SK-N-SH (cell line): ENCODE measurements at regions not wholly inside any gene's neighbourhood (a gene's known extent, or its start where the extent isn't known, plus 50 kb on each side); places are given as distances from the start of the nearest gene placed in this dataset.

ENCODE experiments used
- CTCF ChIA-PET: fragments of 300-600, 350-600 bp; formaldehyde crosslinking; extraction: SDS; loops from one replicate; lab custom pipeline; 2021; lab: Yijun Ruan, JAX
- POLR2A ChIA-PET: fragments of 350-600 bp; sonication (Branson Sonifier 250); formaldehyde crosslinking; extraction: SDS; loops from one replicate; lab custom pipeline; 2020; ENCODE audit warnings: antibody characterized with exemption, inconsistent platforms; lab: Yijun Ruan, JAX
- DNase-seq: peaks from one replicate; pipeline ENCODE4 v3.0.0; 2012
- H2AFZ ChIP-seq: fragments of 200-600 bp; sonication (generic); 2 replicates; pipeline ENCODE4 v1.8.1; 2016; ENCODE audit warnings: antibody characterized with exemption, mild to moderate bottlenecking, low read depth
- H3F3A ChIP-seq: fragments of 200-600 bp; sonication (generic); replicated peaks from 2 replicates; pipeline ENCODE3; 2016; ENCODE audit warnings: antibody characterized with exemption, mild to moderate bottlenecking; ENCODE audit not compliant: insufficient read depth
- H3K27ac ChIP-seq, 2 experiments: fragments of 200-500 bp in 1 of 2; fragments of 200-600 bp in 1 of 2; sonication (Bioruptor generic) in 1 of 2; sonication (generic), shearing (Covaris generic) in 1 of 2; 2 replicates each; pipeline versions ENCODE4 v1.5.1 to v1.6.1; 2014 to 2016; ENCODE audit warnings: low read depth in 2 of 2, inconsistent platforms in 1 of 2, low read length in 1 of 2, mild to moderate bottlenecking in 1 of 2, mixed read lengths in 1 of 2
- H3K27me3 ChIP-seq: fragments of 200-600 bp; sonication (generic), shearing (Covaris generic); 2 replicates; pipeline ENCODE4 v1.6.1; 2016; ENCODE audit warnings: mixed run types; ENCODE audit not compliant: insufficient read depth
- H3K36me3 ChIP-seq, 2 experiments: fragments of 200-500 bp in 1 of 2; fragments of 200-600 bp in 1 of 2; sonication (Bioruptor generic) in 1 of 2; sonication (generic) in 1 of 2; replicated peaks in 1 of 2; 2 replicates each; pipeline versions ENCODE3 to v1.5.1; 2014 to 2016; ENCODE audit warnings: low read length in 1 of 2, mild to moderate bottlenecking in 1 of 2; ENCODE audit not compliant: insufficient read depth in 2 of 2, control insufficient read depth in 1 of 2
- H3K4me1 ChIP-seq, 2 experiments: fragments of 200-500 bp in 1 of 2; fragments of 200-600 bp in 1 of 2; sonication (Bioruptor generic) in 1 of 2; sonication (generic), shearing (Covaris generic) in 1 of 2; 2 replicates each; pipeline versions ENCODE4 v1.5.1 to v1.6.1; 2014 to 2016; ENCODE audit warnings: low read depth in 1 of 2, low read length in 1 of 2, mixed run types in 1 of 2; ENCODE audit not compliant: insufficient read depth in 2 of 2, control insufficient read depth in 1 of 2
- H3K4me2 ChIP-seq: fragments of 200-600 bp; sonication (generic), shearing (Covaris generic); 2 replicates; pipeline ENCODE4 v1.6.1; 2017; ENCODE audit warnings: mixed run types
- H3K4me3 ChIP-seq, 2 experiments: fragments of 200-500 bp in 1 of 2; fragments of 200-600 bp in 1 of 2; sonication (Bioruptor generic) in 1 of 2; sonication (generic), shearing (Covaris generic) in 1 of 2; 2 replicates each; pipeline versions ENCODE4 v1.5.1 to v1.8.1; 2014 to 2016; ENCODE audit warnings: low read depth in 2 of 2, inconsistent platforms in 1 of 2, low read length in 1 of 2, mild to moderate bottlenecking in 1 of 2, mixed read lengths in 1 of 2, moderate library complexity in 1 of 2
- H3K79me2 ChIP-seq: fragments of 200-600 bp; sonication (generic); 2 replicates; pipeline ENCODE4 v1.8.1; 2017; ENCODE audit warnings: mild to moderate bottlenecking; ENCODE audit not compliant: insufficient read depth
- H3K9ac ChIP-seq: fragments of 200-600 bp; sonication (generic); 2 replicates; pipeline ENCODE4 v1.6.1; 2017; ENCODE audit warnings: mixed run types
- H3K9me2 ChIP-seq: fragments of 200-600 bp; sonication (generic); 2 replicates; pipeline ENCODE4 v1.6.1; 2017; ENCODE audit warnings: mixed run types
- H3K9me3 ChIP-seq: fragments of 200-600 bp; sonication (generic); 2 replicates; pipeline ENCODE4 v1.6.1; 2017; ENCODE audit warnings: mixed run types, mild to moderate bottlenecking, moderate library complexity
- H4K20me1 ChIP-seq: fragments of 200-600 bp; sonication (generic); 2 replicates; pipeline ENCODE4 v1.6.1; 2017; ENCODE audit warnings: mild to moderate bottlenecking, mixed run types; ENCODE audit not compliant: insufficient read depth
- CHD2 ChIP-seq: fragments of 150-350 bp; IDR thresholded peaks from 2 replicates; pipeline ENCODE4 v1.6.1; 2018; ENCODE audit warnings: low read length; ENCODE audit not compliant: partially characterized antibody
- CTCF ChIP-seq: fragments of 200-600 bp; sonication (generic); IDR thresholded peaks from 2 replicates; pipeline ENCODE4 v1.6.1; 2017; ENCODE audit warnings: antibody characterized with exemption, mild to moderate bottlenecking, moderate library complexity
- FOXJ3 ChIP-seq: sonication (generic); formaldehyde crosslinking; IDR thresholded peaks from 2 replicates; pipeline ENCODE4 v1.5.1; 2020; ENCODE audit warnings: mild to moderate bottlenecking, missing genetic modification reagents
- FOXM1 ChIP-seq: IDR thresholded peaks from 2 replicates; pipeline ENCODE4 v1.4.0; 2012; ENCODE audit warnings: low read depth, mild to moderate bottlenecking
- IRF3 ChIP-seq: fragments of 150-350 bp; IDR thresholded peaks from 2 replicates; pipeline ENCODE4 v1.6.1; 2016; ENCODE audit warnings: mild to moderate bottlenecking, low read depth, low read length
- JUND ChIP-seq: IDR thresholded peaks from 2 replicates; pipeline ENCODE4 v1.4.0; 2012
- MEF2A ChIP-seq: IDR thresholded peaks from 2 replicates; pipeline ENCODE4 v1.4.0; 2012; ENCODE audit warnings: low read depth, borderline replicate concordance
- NRF1 ChIP-seq: IDR thresholded peaks from 2 replicates; pipeline ENCODE4 v1.6.1; 2012; ENCODE audit warnings: low read depth, mild to moderate bottlenecking, low read length
- PBX3 ChIP-seq: IDR thresholded peaks from 2 replicates; pipeline ENCODE4; 2012
- POLR2AphosphoS5 ChIP-seq: IDR thresholded peaks from 2 replicates; pipeline ENCODE4 v1.6.1; 2012; ENCODE audit warnings: low read depth, low read length
- RAD21 ChIP-seq: IDR thresholded peaks from 2 replicates; pipeline ENCODE4 v1.6.1; 2012; ENCODE audit warnings: mild to moderate bottlenecking, low read length
- RCOR1 ChIP-seq: fragments of 150-350 bp; IDR thresholded peaks from 2 replicates; pipeline ENCODE4 v1.6.1; 2017; ENCODE audit warnings: antibody characterized with exemption, low read length
- RFX5 ChIP-seq: IDR thresholded peaks from 2 replicates; pipeline ENCODE4 v1.6.1; 2012; ENCODE audit warnings: mild to moderate bottlenecking, improper control_type of control experiment, low read length
- RXRA ChIP-seq: IDR thresholded peaks from 2 replicates; pipeline ENCODE4 v1.4.0; 2012; ENCODE audit warnings: low read depth, mild to moderate bottlenecking, borderline replicate concordance
- SMC3 ChIP-seq: IDR thresholded peaks from 2 replicates; pipeline ENCODE4 v1.6.1; 2012; ENCODE audit warnings: low read depth, low read length, improper control_type of control experiment
- TCF12 ChIP-seq: IDR thresholded peaks from 2 replicates; pipeline ENCODE4 v1.4.0; 2012
- YY1 ChIP-seq: IDR thresholded peaks from 2 replicates; pipeline ENCODE4 v1.4.0; 2012; ENCODE audit warnings: low read depth, mild to moderate bottlenecking
- WGBS: methylation state at CpG from one replicate; pipeline ENCODE4 v1.1.6; 2017; ENCODE audit warnings: low lambda C conversion rate; 5-methylcytosine and 5-hydroxymethylcytosine counted together
- TF ChIP-seq, protein P1 (sequence below): fragments of 150-350 bp; IDR thresholded peaks from 2 replicates; pipeline ENCODE4 v1.6.1; 2017; ENCODE audit warnings: antibody characterized with exemption, low read length, low read depth, borderline replicate concordance

DNA sequence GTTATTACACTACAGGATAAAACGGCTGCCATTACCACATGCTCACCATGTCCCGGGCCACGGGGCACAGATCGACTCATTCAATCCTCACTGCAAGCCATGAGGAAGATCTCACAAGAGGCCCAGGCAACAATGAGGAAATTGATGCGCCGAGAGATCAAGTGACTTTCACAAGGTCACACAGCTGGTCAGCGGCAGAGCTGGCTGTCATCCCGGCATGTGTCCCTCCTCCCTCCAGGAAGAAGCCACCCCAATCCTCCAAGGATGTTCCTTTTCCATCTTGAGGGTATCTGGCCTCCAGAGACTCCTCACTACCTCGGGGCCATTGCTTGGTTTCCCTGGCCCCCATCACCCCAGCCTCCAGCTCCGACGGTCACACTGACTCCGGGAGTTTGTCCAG, 65.3 kb upstream of the GLI2 start:
- H3K36me3 ChIP-seq = no peaks in the 10 kb centered on the region
- H3K9me2 ChIP-seq = no peaks in the 10 kb centered on the region
- no peaks in the 10 kb centered on the region for H4K20me1 ChIP-seq
- H2AFZ ChIP-seq = no peak overlapping the region
- H3K27me3 ChIP-seq = no peaks in the 10 kb centered on the region; the same call in 1 of the 2 replicates
- CTCF ChIA-PET = interaction anchor here (0.7 to 3.4 kb wide), 10 partner anchors 9 to 965 kb away, joined by 3 to 29 read pairs (median 4); no protein-coding TSS in a partner anchor
- TF ChIP-seq MEF2A (no peak), YY1 (no peak), SMC3 (no peak), RFX5 (no peak), CTCF (no peak)
- TF ChIP-seq, all 33 proteins: peak for 0
- Histone ChIP-seq H3K79me2 (no peaks in the 10 kb centered on the region), H3K9me3 (0 out of 2 replicates have a peak, but pooled peaks cover 7% of the 10 kb centered on the region), H3K4me2 (no peak overlapping the region), H3K4me1 (peaks cover 0 to 12% of the 10 kb centered on the region in 2 experiments; a peak in 1 of 4 replicates), H3F3A (no peaks in the 10 kb centered on the region), H3K27ac (no peak overlapping the region), H3K9ac (no peak overlapping the region), H3K4me3 (no peak overlapping the region)
- DNase-seq = no peak
- 72% methylated on average over 12 of the region's 12 CpGs for WGBS
- POLR2A ChIA-PET = no interaction called here

- no peaks in the 10 kb centered on the region for H3K36me3 ChIP-seq
- CTCF ChIA-PET = interaction anchor here (0.9 to 3.4 kb wide), 6 partner anchors 9 to 966 kb away, joined by 3 to 29 read pairs (median 6); no protein-coding TSS in a partner anchor
Measured at GRCh38 chr2:120670771-120671480, 64.7 kb upstream of the GLI2 start.

More at GRCh38 chr2:120670771-120671480, 64.7 kb upstream of the GLI2 start:
- H3K9me2 ChIP-seq = no peaks in the 10 kb centered on the region
- 0 out of 2 replicates have a peak, but pooled peaks cover 3% of the 10 kb centered on the region for H3K9me3 ChIP-seq
- no peak overlapping the region for H3K4me2 ChIP-seq
- peaks cover 0 to 12% of the 10 kb centered on the region in 2 experiments; a peak in 1 of 4 replicates for H3K4me1 ChIP-seq
- no peak overlapping the region for H2AFZ ChIP-seq
- no peaks in the 10 kb centered on the region; the same call in 1 of the 2 replicates for H3K27me3 ChIP-seq
- TF ChIP-seq NRF1 = no peak
- TF ChIP-seq RFX5 = no peak
- no peak for TF ChIP-seq MEF2A
- TF ChIP-seq TCF12 = no peak
- TF ChIP-seq, protein P1, sequence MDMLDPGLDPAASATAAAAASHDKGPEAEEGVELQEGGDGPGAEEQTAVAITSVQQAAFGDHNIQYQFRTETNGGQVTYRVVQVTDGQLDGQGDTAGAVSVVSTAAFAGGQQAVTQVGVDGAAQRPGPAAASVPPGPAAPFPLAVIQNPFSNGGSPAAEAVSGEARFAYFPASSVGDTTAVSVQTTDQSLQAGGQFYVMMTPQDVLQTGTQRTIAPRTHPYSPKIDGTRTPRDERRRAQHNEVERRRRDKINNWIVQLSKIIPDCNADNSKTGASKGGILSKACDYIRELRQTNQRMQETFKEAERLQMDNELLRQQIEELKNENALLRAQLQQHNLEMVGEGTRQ = no peak
- TF ChIP-seq POLR2AphosphoS5 = no peak
- TF ChIP-seq PBX3 = no peak
- no peak for TF ChIP-seq IRF3
- no peak for TF ChIP-seq FOXJ3 (CRISPR knock-in tag)
- TF ChIP-seq CHD2 = no peak
- TF ChIP-seq RCOR1 = no peak
- no peak for TF ChIP-seq RXRA
- TF ChIP-seq RAD21 = no peak
- TF ChIP-seq JUND = no peak
- TF ChIP-seq FOXM1 = no peak
- no peak for DNase-seq
- POLR2A ChIA-PET = no interaction called here
- no peak overlapping the region for H3K27ac ChIP-seq
- no peak overlapping the region for H3K9ac ChIP-seq
- H3F3A ChIP-seq = no peaks in the 10 kb centered on the region
- no peaks in the 10 kb centered on the region for H4K20me1 ChIP-seq
- WGBS = 60% methylated on average over 16 of the region's 16 CpGs
- no peaks in the 10 kb centered on the region for H3K79me2 ChIP-seq
- H3K4me3 ChIP-seq = no peak overlapping the region
